ENCODE measurements at regions not wholly inside any gene's neighbourhood (a gene's known extent, or its start where the extent isn't known, plus 50 kb on each side); places are given as distances from the start of the nearest gene placed in this dataset.

DNA sequence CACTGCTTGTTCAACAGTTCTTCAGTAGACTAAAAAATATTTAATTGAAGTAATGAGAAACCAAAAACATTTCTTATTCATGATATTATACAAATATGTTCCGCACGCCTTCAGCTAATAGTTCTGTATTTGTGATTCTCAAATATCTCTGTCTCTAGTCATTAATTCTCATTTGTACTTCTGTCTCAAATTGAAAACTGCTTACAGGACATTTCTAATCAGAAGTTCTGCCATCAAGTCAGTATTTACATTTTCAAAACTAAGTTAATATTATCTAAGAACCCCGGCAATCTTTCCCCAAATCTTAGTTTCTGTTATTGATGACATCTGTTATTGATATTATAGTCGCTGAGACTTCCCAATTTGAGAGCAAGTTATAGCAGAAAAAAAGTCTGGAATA is 78.6 kb upstream of the PGRMC2 start:
- TF ChIP-seq, protein P1, sequence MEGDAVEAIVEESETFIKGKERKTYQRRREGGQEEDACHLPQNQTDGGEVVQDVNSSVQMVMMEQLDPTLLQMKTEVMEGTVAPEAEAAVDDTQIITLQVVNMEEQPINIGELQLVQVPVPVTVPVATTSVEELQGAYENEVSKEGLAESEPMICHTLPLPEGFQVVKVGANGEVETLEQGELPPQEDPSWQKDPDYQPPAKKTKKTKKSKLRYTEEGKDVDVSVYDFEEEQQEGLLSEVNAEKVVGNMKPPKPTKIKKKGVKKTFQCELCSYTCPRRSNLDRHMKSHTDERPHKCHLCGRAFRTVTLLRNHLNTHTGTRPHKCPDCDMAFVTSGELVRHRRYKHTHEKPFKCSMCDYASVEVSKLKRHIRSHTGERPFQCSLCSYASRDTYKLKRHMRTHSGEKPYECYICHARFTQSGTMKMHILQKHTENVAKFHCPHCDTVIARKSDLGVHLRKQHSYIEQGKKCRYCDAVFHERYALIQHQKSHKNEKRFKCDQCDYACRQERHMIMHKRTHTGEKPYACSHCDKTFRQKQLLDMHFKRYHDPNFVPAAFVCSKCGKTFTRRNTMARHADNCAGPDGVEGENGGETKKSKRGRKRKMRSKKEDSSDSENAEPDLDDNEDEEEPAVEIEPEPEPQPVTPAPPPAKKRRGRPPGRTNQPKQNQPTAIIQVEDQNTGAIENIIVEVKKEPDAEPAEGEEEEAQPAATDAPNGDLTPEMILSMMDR (IDR thresholded peaks at IDR 0.05; ENCODE audit: control insufficient read depth, extremely low read depth, insufficient read depth), result no peak
- DNase-seq (ENCODE audit: low read depth), result no peak
- H3K4me3 ChIP-seq (ENCODE audit: low read depth, low read length), result no peak overlapping the region

- no peak overlapping the region for H3K4me3 ChIP-seq (ENCODE audit: low read depth, low read length)
- no peak for DNase-seq (ENCODE audit: low read depth)
- TF ChIP-seq, protein P1 (IDR thresholded peaks at IDR 0.05; ENCODE audit: control insufficient read depth, extremely low read depth, insufficient read depth), result no peak
Observed at GRCh38 chr4:128364565-128364964, 77.0 kb upstream of the PGRMC2 start.

DNA sequence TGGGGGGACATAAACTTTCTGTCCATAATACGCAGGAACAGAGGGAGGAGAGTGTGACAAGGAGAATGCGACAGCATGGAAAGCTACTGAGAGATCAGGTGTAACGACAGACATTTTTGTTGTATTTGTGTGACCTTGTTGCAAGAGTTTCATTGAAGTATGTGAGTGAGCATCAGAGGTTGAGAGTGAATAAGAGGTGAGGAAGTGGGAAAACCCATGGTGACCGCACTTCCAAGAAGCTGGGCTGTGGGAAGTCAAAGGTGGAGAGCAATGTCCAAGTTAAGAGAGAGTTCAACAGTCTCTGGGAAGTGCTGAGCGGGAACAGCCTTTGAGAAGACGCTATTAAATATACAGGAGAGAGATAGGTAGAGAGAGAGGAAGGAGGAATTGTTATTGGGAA is 76.4 kb upstream of the PGRMC2 start:
- TF ChIP-seq, protein P1 (IDR thresholded peaks at IDR 0.05; ENCODE audit: control insufficient read depth, extremely low read depth, insufficient read depth), result no peak
- H3K4me3 ChIP-seq (ENCODE audit: low read depth, low read length), result no peak overlapping the region
- DNase-seq (ENCODE audit: low read depth), result no peak

DNA sequence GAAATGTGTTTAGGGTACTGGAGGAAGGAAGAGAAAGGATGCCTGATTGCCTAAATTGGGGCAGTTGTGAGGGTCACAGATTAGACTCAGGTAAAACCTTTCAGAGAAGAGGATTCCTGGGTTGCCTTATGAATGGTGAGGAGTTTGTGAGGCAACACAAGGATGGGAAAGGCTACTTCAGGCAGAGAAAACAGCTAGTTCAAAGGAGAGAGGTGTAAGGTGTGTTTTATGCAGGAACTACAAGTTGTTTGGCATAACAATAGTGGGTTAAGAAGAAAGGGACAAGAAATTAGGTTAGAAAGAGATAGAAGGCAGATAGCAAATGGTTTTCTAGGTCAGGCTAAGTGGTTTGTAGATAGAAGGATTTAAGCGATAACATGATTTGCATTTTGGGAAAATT is 75.1 kb upstream of the PGRMC2 start:
- TF ChIP-seq, protein P1 (IDR thresholded peaks at IDR 0.05; ENCODE audit: control insufficient read depth, extremely low read depth, insufficient read depth), result no peak
- DNase-seq (ENCODE audit: low read depth), result no peak
- no peak overlapping the region for H3K4me3 ChIP-seq (ENCODE audit: low read depth, low read length)

DNA sequence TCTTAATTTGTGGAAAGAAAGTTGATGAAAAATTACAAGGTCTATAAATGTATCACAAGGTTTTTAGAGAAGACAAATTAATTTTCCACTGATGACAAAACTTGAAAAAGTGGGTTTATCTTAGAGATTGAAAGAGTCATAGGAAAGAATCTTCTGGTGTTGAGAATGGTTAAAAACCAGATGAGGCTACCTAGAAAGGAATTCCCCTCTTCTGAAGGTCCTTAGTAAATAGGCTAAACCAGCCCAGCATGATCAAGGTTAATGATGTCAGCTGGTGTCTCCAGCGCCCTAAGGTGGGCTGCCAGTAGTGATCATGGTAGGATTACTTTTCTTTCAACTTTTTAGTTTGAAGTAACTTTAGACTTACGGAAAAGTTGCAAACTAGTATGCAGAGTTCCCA is 71.8 kb upstream of the PGRMC2 start:
- DNase-seq (ENCODE audit: low read depth), result no peak
- TF ChIP-seq, protein P1 (IDR thresholded peaks at IDR 0.05; ENCODE audit: control insufficient read depth, extremely low read depth, insufficient read depth), result no peak
- no peak overlapping the region for H3K4me3 ChIP-seq (ENCODE audit: low read depth, low read length)

DNA sequence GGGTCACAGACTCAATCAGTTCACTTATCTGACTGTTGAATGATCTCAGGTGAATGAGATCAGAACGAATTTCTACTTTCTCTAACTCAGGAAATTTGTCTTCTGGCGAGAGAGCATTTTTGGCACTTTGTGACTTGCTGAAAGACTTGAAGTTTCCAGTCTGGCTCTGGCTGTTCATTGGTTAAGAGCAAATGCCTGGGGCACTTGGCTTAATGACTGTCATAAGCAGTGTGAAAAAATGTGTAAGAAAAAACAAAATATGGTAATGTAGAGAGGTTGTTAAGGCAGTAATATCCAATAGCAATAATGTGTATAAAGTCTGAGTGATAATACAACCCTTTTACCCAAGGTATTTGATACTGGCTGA is 71.3 kb upstream of the PGRMC2 start:
- TF ChIP-seq, protein P1 (IDR thresholded peaks at IDR 0.05; ENCODE audit: control insufficient read depth, extremely low read depth, insufficient read depth), result no peak
- H3K4me3 ChIP-seq (ENCODE audit: low read depth, low read length), result no peak overlapping the region
- DNase-seq (ENCODE audit: low read depth), result no peak

- TF ChIP-seq, protein P1 (IDR thresholded peaks at IDR 0.05; ENCODE audit: control insufficient read depth, extremely low read depth, insufficient read depth), result no peak
- no peak for DNase-seq (ENCODE audit: low read depth)
- H3K4me3 ChIP-seq (ENCODE audit: low read depth, low read length), result no peak overlapping the region
Observed at GRCh38 chr4:128358231-128358912, 70.8 kb upstream of the PGRMC2 start.
